Left lobe of liver (tissue), 2 donors: ENCODE measurements at regions not wholly inside any gene's neighbourhood (a gene's known extent, or its start where the extent isn't known, plus 50 kb on each side); places are given as distances from the start of the nearest gene placed in this dataset.
"Not testable (repeated sequence)": the region's sequence is repeated elsewhere in the genome, so short reads cannot be mapped to it uniquely, and the experiment has no call there.

Source experiments
- ATAC-seq: fragments of 200-7000 bp; cut with Tn5 transposase; one replicate; pipeline ENCODE4 v1.9.1; 2020; ENCODE audit warnings: mild to moderate bottlenecking, moderate library complexity
- DNase-seq: peaks from one replicate; pipeline ENCODE4 v3.0.0-alpha.2; 2020; ENCODE audit warnings: low spot score
- donor health status: DM: no; HTN: no; CAD: no; lungs with moderate emphysema.
- donor health status: DM: no; HTN: yes; CAD: no.

DNA sequence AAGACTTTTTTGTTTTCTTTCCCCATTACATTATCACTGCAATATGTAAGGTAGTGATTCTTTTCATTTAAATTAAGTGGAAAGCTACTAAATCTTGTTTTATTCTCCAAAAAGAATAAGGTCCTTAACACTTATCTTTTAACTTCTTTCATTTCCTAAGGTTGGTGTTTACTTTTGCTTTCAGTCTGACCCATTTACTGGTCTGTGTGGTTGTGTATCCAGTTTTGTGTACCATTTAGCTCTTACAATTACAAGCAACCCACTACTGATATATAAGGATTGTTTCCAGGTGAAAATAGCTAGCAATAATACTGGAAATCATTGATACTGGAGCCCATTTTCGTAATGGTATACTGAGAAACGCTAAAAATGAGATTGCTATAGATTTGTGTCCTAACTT lies 123.1 kb upstream of the CXorf66 start:
- no peak for DNase-seq
- ATAC-seq, result no peak

DNA sequence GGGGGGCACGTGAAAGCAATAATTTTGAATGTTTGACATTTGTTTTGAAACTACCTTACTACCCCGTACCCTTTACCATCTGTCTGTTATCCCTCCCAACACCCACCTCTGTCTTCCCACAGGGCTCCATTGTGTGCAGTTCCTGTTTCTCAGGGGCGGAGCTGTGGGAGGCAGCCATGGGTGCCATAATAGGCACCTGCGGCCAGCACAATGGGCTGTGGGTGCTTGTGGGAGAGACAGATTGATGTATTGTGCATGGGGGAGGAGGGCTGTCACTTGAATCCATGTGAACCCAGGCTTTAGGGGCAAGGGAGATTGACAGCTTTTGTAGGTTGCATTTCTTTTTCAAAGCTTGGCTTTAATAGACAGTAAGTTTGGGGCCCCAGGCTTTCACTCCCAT lies 122.6 kb upstream of the CXorf66 start:
- ATAC-seq (no peak), DNase-seq (no peak)

DNA sequence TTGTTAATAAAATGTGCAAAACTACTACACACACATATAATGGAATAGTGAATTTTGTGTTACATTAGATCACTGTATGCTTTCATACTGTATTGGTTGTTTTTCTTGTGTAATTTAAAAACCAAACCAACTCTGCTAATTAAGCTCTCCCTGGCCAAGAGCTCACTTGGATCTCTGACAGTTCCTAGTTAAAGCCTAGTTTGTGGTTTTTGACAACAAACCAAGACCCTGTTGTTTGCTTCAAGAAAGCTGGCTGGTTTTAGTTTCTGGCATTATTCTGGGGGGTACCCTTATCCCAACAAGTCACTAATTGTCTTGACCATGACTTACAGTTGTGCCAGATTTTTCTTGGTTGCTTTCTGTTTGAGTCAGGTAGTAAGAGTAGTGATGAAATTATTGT lies 121.4 kb upstream of the CXorf66 start:
- ATAC-seq, result no peak
- no peak for DNase-seq

DNA sequence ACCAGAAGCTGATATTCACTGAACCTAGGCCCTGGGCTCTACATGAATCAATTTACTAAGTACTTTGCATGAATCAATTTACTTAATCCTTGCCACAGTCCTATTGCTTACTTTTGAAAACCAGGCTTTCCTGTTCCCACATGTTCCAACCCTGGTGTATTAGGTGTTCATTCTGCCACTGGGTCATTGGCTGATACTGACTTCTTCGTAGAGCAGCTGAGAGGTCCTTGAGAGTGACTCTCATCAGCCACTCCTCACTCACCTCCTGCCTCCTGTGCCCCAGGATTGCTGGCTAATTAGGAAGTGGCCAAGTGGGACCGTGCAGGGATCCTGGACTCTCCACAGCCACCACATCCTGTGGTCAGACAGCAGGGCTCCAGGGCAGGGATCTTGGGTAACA lies 109.5 kb upstream of the CXorf66 start:
- not testable (repeated sequence) for ATAC-seq, DNase-seq

DNA sequence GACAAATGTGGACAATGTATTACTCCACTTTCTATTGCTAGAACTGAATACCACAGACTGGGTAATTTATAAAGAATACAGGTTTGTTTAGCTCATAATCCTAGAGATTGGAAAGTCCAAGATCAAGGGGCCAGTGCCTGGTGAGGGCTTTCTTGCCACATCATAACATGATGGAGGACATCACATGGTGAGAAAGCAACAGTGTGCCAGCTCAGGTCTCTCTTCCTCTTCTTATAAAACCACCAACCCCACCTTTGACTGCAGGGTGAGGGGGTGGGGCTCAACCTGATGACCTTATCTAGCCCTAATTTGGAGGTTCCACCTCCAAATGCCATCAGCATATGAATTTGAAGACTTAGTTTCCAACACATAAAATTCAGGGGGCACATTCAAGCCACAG lies 105.7 kb upstream of the CXorf66 start:
- ATAC-seq (no peak), DNase-seq (no peak)

DNA sequence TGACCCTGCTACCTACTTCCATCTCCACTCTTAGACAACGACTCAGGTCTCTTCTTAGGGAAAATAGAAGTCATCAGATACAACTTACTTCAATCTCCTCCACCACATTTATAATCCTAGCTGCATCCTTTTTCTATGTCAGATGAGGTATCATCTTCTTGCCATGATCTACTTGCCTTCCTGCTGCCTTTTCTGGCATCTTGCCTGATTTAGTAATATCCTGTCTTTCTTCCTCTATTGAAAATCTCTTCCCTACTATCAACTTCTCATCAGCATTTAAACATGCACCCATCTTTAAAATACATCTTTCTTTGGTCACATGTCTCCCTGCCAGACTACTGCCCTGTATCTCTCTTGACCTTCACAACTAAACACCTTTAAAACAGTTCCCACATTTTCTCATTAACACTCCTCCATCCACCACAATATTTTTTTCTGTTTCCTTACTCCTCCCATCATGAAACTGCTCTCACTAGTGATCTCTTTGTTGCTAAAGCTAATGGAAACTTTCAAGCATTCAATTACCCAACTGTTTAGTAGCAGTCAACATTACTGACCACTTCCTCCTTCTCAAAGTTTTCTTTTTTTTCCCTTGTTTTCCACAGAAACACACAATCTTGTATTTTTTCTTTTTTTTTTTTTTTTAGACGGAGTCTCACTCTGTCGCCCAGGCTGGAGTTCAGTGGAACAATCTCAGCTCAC lies 100.8 kb upstream of the CXorf66 start:
- ATAC-seq, result no peak

DNA sequence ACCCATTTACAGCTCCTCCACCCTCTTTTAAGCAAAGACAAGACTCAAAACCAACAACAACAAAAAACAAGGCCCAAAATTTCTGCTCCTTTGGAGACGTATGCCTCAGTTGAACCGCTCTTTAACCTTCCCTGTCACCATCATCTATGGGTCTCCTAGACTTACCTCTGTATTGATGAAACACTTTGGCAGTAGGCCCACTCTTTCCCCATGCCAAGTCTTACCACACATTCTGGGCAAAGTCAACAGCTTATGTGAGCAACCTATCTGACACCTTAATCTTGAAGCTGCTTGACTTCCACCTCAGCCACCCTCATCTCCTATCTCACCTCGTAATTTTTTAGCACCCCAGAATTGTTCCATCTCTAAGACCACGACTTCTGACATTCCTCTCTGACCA lies 99.7 kb upstream of the CXorf66 start:
- ATAC-seq, result peak; percentile 90
- peak; percentile 81 for DNase-seq

More for the DNA sequence above, 100.8 kb upstream of the CXorf66 start:
- no peak for DNase-seq

DNA sequence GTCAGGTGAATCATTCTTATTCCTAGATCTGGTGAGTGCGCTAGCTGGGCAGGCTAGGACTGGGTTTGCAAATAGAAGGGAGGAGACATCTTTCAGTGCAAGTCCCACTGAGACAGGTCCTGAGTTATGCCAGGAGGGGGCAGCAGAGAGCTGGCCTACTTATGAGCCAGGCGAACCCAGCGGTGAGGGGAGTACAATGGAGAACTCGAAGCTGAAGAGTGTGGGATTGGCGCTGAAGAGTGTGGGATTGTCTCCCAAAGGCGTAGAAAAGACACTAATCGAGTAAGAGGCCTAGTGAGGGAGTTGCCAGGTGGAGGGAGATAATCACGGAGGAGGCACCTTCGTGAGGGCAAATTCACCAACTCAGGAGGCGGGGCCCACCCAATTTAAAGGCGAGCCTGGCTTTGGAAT lies 91.7 kb upstream of the CXorf66 start:
- peak; percentile 100 for ATAC-seq

DNA sequence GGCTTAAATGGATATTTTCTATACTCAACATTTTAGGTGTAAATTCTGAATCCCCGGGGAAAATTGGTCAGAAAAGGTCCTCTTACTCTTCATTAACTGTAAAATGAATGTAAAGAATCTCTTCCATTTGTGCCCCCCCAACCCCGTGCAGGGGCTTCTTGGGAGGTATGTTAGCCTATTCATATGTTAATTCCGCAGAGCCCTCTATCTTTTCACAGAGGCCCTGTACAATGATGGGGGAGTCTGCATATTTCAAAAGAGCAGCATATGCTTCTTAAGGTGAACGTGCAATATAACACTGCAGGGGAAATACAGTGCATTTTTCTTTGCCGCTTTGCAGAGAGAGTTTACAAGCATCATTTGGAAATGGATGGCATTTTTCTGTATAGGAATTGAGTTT lies 88.5 kb upstream of the CXorf66 start:
- no peak for ATAC-seq

More for the DNA sequence above, 91.7 kb upstream of the CXorf66 start:
- peak; percentile 69 for DNase-seq

DNA sequence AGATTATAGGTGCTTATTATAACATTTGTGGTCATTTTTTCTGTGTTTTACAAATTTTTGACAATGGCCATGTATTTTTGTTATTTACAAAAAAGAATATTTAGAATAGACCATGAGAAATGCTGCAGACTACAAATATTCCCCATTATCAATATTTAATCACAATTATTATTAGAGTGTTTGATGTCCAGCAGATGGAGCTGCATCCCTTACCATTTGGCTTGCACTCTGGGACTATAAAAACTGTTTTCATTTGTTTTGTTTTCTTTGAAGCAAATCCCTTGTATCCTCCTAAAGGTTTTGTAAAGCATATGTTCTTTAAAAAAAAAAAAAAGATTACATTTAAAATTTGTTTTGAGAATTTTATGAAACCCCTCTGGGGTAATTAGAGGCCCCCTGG lies 85.6 kb upstream of the CXorf66 start:
- no peak for DNase-seq
- ATAC-seq, result peak; percentile 44

More for the DNA sequence above, 88.5 kb upstream of the CXorf66 start:
- no peak for DNase-seq

DNA sequence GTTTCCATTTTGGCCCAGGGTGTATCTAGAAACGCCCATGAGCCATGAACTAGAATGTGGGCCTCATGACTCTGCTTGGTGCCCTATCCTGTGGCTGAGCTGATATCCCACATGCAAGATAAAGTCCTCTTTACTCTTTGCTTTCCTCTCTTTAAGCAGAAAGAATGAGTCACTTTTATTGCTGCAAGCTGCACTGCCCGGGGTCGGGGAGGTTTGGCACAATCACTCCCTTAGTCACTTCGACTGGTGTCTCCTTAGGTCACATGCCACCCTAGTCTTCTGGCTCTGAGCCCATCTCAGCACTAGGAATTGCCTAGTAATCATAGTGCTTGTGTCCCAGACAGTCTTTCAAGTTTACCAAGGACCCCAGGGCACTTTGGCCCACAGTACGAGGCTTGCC lies 75.1 kb upstream of the CXorf66 start:
- no peak for DNase-seq
- no peak for ATAC-seq

DNA sequence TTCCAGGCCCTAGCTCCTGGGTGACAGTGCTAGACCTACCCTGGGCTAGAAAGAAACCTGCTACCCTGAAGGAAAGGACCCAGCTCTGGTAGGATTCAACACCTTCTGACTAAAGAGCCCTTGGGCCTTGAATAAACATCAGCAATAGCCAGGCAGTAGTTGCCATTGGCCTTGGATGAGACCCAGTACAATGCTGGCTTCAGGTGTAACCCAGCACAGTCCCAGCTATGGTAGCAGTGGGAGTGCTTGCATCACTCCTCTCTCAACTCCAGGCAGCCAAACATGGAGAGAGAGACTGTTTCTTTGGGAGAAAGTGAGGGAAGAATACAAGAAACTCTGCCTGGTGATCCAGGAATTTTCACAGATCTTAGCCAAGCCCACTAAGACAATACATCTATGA lies 73.5 kb upstream of the CXorf66 start:
- ATAC-seq, result peak; percentile 83
- DNase-seq, result peak; percentile 44

DNA sequence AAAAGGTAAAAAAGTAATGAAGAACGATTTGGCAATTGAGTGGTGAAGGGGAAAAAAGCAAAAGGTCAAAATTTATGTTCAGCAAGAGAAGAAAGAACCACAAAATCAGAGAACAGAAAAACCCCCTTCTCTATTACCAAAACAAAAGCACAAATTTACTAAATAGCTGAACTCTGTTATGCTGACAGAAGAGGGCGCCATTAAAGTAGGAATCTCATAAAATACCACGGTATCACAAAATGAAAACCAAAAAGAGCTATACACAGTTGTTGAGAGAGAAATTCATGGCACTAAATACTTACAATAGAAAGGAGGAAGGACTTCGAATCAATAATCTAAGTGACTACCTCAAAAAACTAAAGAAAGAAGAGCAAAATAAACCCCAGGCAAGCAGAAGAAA lies 69.6 kb upstream of the CXorf66 start:
- peak; percentile 67 for ATAC-seq
- no peak for DNase-seq

DNA sequence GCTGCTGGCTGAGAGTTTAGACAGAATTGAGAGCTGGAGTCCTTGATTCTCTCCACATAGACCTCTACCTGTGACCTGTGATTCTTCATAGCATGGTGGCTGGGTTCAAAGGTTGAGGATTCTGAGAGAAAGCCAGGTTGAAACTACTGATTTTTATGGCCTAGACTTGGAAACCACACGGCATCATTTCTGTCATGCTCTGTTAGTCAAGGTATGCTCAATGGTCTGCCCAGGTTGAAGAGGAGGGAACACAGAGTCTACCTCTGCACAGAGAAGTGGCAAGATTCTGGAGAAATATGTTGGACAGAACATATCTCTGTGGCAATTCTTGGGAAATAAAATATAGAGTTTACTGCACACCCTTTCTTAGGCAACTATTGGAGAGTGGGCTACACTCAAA lies 57.2 kb upstream of the CXorf66 start:
- DNase-seq (no peak), ATAC-seq (no peak)

DNA sequence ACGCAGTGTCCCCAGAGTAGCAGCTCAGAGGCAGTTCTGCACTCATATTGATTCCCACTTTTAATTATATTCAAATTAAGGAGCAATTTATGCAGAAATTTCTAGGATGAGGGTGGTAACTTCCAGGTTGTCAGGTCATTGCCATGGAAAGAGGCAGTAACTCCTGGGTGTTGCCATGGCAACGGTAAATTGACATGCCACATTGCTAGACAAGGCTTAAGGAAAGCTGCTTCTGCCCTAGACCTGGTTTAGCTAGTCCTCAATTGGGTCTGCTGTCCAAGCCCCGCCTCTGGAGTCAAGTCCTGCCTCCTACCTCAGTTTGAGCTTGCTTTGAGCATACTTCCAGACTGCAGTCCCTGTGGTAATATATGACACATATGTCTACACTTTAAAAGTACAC lies 53.8 kb upstream of the CXorf66 start:
- ATAC-seq, DNase-seq: not testable (repeated sequence)
